GM06990 (cell line): ENCODE measurements at regions not wholly inside any gene's neighbourhood (a gene's known extent, or its start where the extent isn't known, plus 50 kb on each side); places are given as distances from the start of the nearest gene placed in this dataset.

Source experiments
- DNase-seq: peaks from one replicate; pipeline ENCODE4 v3.0.0-alpha.2; 2011; ENCODE audit not compliant: insufficient read length; ENCODE audit errors: extremely low read depth
- H3K27me3 ChIP-seq: replicated peaks from 2 replicates; pipeline ENCODE4 v1.6.0; 2011; ENCODE audit warnings: low read length; ENCODE audit not compliant: control insufficient read depth, insufficient read depth
- H3K36me3 ChIP-seq: 2 replicates; pipeline ENCODE4 v1.5.1; 2011; ENCODE audit warnings: low read length; ENCODE audit not compliant: control insufficient read depth, insufficient read depth
- H3K4me3 ChIP-seq: replicated peaks from 2 replicates; pipeline ENCODE4 v1.5.1; 2011; ENCODE audit warnings: low read depth, mild to moderate bottlenecking, control low read depth, low read length
- TF ChIP-seq, protein P1 (sequence below): IDR thresholded peaks from 2 replicates; pipeline ENCODE4 v1.5.1; 2011; ENCODE audit warnings: low read length, control low read depth, mild to moderate bottlenecking, inconsistent platforms; ENCODE audit not compliant: insufficient read depth, poor library complexity, severe bottlenecking

DNA sequence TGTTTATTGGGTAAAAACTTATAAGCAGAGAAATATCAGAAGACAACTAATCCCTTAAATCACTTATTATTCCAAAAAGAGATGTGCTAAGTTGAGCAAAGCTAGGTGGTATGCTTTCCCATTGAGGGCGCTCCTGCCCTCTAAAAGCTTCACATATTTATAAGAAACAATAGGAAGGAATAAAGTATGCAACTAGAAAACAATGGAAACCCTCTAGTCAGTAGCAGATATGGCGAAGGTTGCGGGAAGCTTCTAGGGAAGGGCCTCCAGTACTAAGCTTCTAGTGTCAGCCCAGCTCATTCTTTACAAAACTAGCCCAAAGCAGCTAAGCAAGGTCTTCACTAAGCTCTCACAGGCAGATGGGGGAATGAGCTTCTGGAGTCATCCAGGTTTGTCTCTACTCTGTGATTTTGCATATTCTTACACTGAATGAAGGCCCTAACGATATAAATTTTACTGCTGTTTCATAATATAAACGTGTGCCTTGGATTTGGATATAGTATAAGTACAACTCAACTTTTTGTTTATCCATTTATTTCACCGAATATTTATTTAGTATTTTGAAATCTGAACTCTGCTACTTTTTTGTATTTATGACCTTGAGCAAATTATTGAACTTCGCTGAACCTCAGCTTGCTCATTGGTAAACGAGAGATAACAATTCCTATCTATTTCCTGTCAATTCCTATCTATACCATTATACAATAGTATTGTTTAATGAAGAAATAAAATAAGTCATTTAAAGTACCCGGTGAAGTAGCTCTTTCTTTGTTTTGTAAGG is 571.4 kb downstream of the ELAVL2 start:
- TF ChIP-seq, protein P1, sequence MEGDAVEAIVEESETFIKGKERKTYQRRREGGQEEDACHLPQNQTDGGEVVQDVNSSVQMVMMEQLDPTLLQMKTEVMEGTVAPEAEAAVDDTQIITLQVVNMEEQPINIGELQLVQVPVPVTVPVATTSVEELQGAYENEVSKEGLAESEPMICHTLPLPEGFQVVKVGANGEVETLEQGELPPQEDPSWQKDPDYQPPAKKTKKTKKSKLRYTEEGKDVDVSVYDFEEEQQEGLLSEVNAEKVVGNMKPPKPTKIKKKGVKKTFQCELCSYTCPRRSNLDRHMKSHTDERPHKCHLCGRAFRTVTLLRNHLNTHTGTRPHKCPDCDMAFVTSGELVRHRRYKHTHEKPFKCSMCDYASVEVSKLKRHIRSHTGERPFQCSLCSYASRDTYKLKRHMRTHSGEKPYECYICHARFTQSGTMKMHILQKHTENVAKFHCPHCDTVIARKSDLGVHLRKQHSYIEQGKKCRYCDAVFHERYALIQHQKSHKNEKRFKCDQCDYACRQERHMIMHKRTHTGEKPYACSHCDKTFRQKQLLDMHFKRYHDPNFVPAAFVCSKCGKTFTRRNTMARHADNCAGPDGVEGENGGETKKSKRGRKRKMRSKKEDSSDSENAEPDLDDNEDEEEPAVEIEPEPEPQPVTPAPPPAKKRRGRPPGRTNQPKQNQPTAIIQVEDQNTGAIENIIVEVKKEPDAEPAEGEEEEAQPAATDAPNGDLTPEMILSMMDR = no peak
- H3K36me3 ChIP-seq = no peaks in the 10 kb centered on the region
- no peak overlapping the region for H3K4me3 ChIP-seq
- no peak for DNase-seq
- H3K27me3 ChIP-seq = no peaks in the 10 kb centered on the region

DNA sequence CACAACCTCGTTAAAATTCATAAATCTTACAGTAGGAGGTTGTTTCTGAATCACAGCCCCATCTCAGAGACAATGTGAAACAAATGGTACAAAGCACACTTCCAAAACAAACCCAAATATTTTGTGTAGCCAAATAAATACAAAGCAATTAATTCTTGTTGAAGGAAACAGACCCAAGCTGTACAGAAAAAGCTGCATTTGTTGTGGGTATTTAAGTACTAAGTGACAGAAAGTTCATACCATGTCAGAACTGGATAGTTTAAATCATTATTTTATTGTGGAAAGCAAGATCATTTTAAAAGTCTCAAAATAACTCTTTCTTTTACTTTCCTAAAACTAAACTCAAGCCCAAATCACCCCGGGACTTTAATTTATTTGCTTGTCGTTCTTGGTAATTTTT is 570.7 kb downstream of the ELAVL2 start:
- DNase-seq = no peak
- no peaks in the 10 kb centered on the region for H3K27me3 ChIP-seq
- TF ChIP-seq, protein P1 = no peak
- H3K36me3 ChIP-seq = no peaks in the 10 kb centered on the region
- no peak overlapping the region for H3K4me3 ChIP-seq

DNA sequence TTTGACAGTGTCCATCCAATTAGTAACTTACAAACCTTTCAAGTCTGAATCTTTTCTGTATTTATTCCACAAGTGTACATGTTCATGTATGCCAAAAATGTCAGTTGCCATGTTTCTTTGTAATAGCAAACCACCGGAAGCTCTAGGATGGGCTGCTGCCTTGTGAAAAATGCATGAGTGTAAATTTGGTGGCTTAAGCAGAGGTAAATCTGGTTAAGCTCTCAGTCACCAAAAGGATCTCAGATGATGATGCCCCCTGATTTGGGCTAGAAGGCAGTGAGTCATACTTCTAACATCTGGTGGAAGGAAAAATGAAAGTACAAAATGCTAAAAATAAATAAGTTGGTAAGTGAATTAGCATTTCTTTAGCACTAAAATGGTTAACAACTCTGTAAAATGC is 567.5 kb downstream of the ELAVL2 start:
- no peak for DNase-seq
- Histone ChIP-seq H3K27me3 (no peaks in the 10 kb centered on the region), H3K36me3 (no peaks in the 10 kb centered on the region), H3K4me3 (no peak overlapping the region)
- TF ChIP-seq, protein P1 = no peak

DNA sequence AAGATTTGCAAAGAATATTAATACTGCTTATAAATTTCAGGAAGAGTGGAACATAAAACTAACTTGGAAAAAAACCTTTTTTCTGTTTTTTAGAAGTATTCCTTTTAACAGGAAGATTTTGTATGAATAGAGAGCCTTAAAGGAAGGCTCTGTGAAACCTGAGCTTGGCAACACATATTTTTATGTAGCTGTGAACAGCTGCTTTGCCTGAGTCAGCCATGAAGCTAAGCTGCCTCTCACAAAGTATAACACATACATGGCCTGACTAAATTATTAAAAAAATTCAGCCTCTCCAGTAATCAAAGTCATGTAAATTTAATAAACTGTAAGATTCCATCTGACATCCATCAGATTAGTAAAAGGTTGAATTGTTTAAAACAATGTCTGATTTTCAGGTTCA is 547.5 kb downstream of the ELAVL2 start:
- Histone ChIP-seq H3K36me3 (no peaks in the 10 kb centered on the region), H3K27me3 (no peaks in the 10 kb centered on the region), H3K4me3 (no peak overlapping the region)
- no peak for DNase-seq
- TF ChIP-seq, protein P1 = no peak

DNA sequence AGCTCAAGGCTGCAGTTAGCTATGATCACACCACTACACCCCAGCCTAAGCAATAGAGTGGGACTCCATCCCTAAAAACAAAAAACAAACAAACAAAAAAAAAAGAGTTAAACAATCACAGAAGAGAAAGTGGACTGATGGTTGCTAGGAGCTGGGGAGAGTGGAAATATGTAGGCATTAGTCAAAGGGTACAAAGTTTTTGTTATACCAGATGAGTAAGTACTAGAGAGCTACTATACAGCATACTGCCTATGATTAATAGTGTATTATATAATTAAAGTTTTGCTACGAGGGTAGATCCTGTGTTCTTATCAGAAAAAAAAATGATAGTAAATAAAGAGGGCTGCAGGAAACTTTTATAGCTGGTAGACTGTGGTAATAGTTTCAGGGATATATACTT is 538.6 kb downstream of the ELAVL2 start:
- Histone ChIP-seq H3K27me3 (no peaks in the 10 kb centered on the region), H3K4me3 (no peak overlapping the region), H3K36me3 (no peaks in the 10 kb centered on the region)
- TF ChIP-seq, protein P1 = no peak
- no peak for DNase-seq
